ENCODE measurements at regions not wholly inside any gene's neighbourhood (a gene's known extent, or its start where the extent isn't known, plus 50 kb on each side); places are given as distances from the start of the nearest gene placed in this dataset.

GRCh38 chr10:128233422-128233821 is 107.2 kb upstream of the MKI67 start:
- TF ChIP-seq CTCF (IDR thresholded peaks at IDR 0.05) = no peak
- TF ChIP-seq POLR2A (IDR thresholded peaks at IDR 0.05) = no peak

Data from uterus (tissue), 2 donors.